Vagina (tissue), 2 donors: ENCODE measurements at regions not wholly inside any gene's neighbourhood (a gene's known extent, or its start where the extent isn't known, plus 50 kb on each side); places are given as distances from the start of the nearest gene placed in this dataset.

Experiments used
- DNase-seq, 2 donors: peaks; one replicate each; pipeline ENCODE4 v3.0.0-alpha.2; 2017; ENCODE audit errors: extremely low spot score in 2 of 2
- H3K27ac ChIP-seq: fragments of 200-600 bp; sonication (generic); one replicate; pipeline ENCODE4 v1.5.1; 2019
- H3K27me3 ChIP-seq: fragments of 200-600 bp; sonication (generic); one replicate; pipeline ENCODE4 v1.5.1; 2019
- H3K36me3 ChIP-seq, 2 donors: fragments of 200-600 bp; sonication (generic); one replicate each; pipeline ENCODE4 v1.5.1; 2017 to 2019
- H3K4me1 ChIP-seq: fragments of 200-600 bp; sonication (generic); one replicate; pipeline ENCODE4 v1.5.1; 2019
- H3K4me3 ChIP-seq, 2 donors: fragments of 200-600 bp; sonication (generic); 1 replicate in 1 of 2; 2 replicates in 1 of 2; pipeline ENCODE4 v1.5.1; 2016 to 2019
- H3K9me3 ChIP-seq: fragments of 200-600 bp; sonication (generic); one replicate; pipeline ENCODE4 v1.5.1; 2019
- POLR2A ChIP-seq, 2 donors: fragments of 450-650 bp; IDR thresholded peaks; one replicate each; pipeline ENCODE4 v1.6.1; 2017; ENCODE audit warnings: antibody characterized with exemption in 2 of 2, mild to moderate bottlenecking in 2 of 2, moderate library complexity in 2 of 2
- POLR2AphosphoS5 ChIP-seq, 2 donors: sonication (generic); formaldehyde crosslinking; IDR thresholded peaks; one replicate each; pipeline ENCODE4 v1.9.0; 2017; ENCODE audit warnings: antibody characterized with exemption in 2 of 2, mild to moderate bottlenecking in 2 of 2, low read depth in 1 of 2; ENCODE audit not compliant: insufficient read depth in 1 of 2
- intact Hi-C: fragments of 100-400 bp; cut with DNase I; formaldehyde crosslinking; loops from one replicate; pipeline ENCODE4 v1.15.1; 2023
- TF ChIP-seq, protein P1 (sequence below), 3 experiments: fragments of 450-650 bp in 2 of 3; fragments of 200-600 bp in 1 of 3; sonication (generic) in 1 of 3; IDR thresholded peaks; one replicate each; pipeline ENCODE4 v1.5.1; 2017 to 2019; ENCODE audit warnings: antibody characterized with exemption in 3 of 3, mild to moderate bottlenecking in 2 of 3, moderate library complexity in 2 of 3

- intact Hi-C loops: no loop called here
- no peak for DNase-seq
These were observed 53.5 kb upstream of the ACTRT1 start for GRCh38 chrX:128105659-128106058.

More at GRCh38 chrX:128105659-128106058, 53.5 kb upstream of the ACTRT1 start:
- Histone ChIP-seq H3K9me3 (no peaks in the 10 kb centered on the region), H3K4me1 (no peaks in the 10 kb centered on the region), H3K36me3 (no peaks in the 10 kb centered on the region), H3K27me3 (no peaks in the 10 kb centered on the region), H3K4me3 (no peak overlapping the region), H3K27ac (no peak overlapping the region)
- TF ChIP-seq, protein P1, sequence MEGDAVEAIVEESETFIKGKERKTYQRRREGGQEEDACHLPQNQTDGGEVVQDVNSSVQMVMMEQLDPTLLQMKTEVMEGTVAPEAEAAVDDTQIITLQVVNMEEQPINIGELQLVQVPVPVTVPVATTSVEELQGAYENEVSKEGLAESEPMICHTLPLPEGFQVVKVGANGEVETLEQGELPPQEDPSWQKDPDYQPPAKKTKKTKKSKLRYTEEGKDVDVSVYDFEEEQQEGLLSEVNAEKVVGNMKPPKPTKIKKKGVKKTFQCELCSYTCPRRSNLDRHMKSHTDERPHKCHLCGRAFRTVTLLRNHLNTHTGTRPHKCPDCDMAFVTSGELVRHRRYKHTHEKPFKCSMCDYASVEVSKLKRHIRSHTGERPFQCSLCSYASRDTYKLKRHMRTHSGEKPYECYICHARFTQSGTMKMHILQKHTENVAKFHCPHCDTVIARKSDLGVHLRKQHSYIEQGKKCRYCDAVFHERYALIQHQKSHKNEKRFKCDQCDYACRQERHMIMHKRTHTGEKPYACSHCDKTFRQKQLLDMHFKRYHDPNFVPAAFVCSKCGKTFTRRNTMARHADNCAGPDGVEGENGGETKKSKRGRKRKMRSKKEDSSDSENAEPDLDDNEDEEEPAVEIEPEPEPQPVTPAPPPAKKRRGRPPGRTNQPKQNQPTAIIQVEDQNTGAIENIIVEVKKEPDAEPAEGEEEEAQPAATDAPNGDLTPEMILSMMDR (IDR thresholded peaks at IDR 0.05): no peak
- TF ChIP-seq POLR2AphosphoS5 (IDR thresholded peaks at IDR 0.05; ENCODE audit: insufficient read depth in 1 of 2, low read depth in 1 of 2) (no peak), POLR2A (IDR thresholded peaks at IDR 0.05) (no peak)
